ENCODE measurements at regions not wholly inside any gene's neighbourhood (a gene's known extent, or its start where the extent isn't known, plus 50 kb on each side); places are given as distances from the start of the nearest gene placed in this dataset.
"Not testable (repeated sequence)": the region's sequence is repeated elsewhere in the genome, so short reads cannot be mapped to it uniquely, and the experiment has no call there.

DNA sequence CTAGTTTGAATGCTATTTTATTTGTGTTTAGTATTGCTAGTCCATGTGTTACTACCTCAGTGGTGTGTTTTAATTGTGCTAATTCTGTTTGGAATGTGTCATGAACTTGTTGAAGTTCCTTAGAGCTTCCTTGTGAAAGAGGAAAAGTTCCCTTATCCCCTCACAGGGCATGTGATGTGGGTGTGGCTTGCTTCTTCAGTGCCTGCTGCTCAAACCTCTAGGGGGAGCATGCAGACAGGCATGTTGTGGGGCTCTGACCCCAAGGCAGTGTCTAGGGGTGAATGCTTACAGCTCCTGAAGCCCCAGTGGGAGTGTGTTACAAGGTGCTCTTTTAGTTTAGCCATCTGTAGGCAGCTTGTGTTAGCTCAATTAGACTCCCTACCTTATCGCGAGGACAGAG, 86.5 kb downstream of the MAGED4 start:
- no peak overlapping the region for H3K4me3 ChIP-seq (ENCODE audit: low read depth, low read length)
- peak; percentile 1 for DNase-seq (ENCODE audit: low read depth)
- peak; percentile 29 for TF ChIP-seq CTCF (IDR thresholded peaks at IDR 0.05; ENCODE audit: insufficient read depth, low read length)

GRCh38 chrX:52277666-52278065, 91.2 kb upstream of the XAGE2 start:
- no peak overlapping the region for H3K4me3 ChIP-seq (ENCODE audit: low read depth, low read length)
- TF ChIP-seq CTCF (IDR thresholded peaks at IDR 0.05; ENCODE audit: insufficient read depth, low read length) = no peak
- DNase-seq (ENCODE audit: low read depth) = no peak

DNA sequence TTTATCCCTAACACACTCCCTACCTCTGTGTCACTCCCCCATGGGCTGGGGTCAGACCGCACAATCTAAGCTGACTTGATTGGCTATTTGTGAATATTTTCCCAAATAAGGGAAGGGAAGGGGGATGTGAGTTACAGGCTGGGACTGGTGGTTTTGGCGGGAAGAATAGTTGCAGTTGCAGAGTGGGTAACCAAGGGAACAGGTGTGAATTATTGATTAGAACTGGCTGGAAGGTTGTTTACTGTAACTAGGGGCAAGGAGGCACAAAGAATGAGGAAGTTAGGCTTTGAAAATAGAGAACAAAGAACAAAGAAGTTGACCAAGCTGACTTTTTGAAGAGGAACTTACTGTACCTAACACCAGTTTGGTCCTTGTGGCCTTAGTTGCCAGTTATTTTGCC, 88.0 kb upstream of the XAGE2 start:
- no peak for TF ChIP-seq CTCF (IDR thresholded peaks at IDR 0.05; ENCODE audit: insufficient read depth, low read length)
- DNase-seq (ENCODE audit: low read depth) = no peak
- no peak overlapping the region for H3K4me3 ChIP-seq (ENCODE audit: low read depth, low read length)

GRCh38 chrX:52284865-52285264, 84.0 kb upstream of the XAGE2 start:
- TF ChIP-seq CTCF (IDR thresholded peaks at IDR 0.05; ENCODE audit: insufficient read depth, low read length) = no peak
- no peak overlapping the region for H3K4me3 ChIP-seq (ENCODE audit: low read depth, low read length)
- no peak for DNase-seq (ENCODE audit: low read depth)

GRCh38 chrX:52298968-52299367, 69.9 kb upstream of the XAGE2 start:
- H3K4me3 ChIP-seq (ENCODE audit: low read depth, low read length); DNase-seq (ENCODE audit: low read depth): not testable (repeated sequence)

DNA sequence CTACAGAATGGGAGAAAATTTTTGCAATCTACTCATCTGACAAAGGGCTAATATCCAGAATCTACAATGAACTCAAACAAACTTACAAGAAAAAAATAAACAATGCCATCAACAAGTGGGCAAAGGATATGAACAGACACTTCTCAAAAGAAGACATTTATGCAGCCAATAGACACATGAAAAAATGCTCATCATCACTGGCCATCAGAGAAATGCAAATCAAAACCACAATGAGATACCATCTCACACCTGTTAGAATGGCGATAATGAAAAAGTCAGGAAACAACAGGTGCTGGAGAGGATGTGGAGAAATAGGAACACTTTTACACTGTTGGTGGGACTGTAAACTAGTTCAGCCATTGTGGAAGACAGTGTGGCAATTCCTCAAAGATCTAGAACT, 60.3 kb upstream of the XAGE2 start:
- not testable (repeated sequence) for DNase-seq (ENCODE audit: low read depth)

More for the DNA sequence above, 60.3 kb upstream of the XAGE2 start:
- not testable (repeated sequence) for H3K4me3 ChIP-seq (ENCODE audit: low read depth, low read length)

All from fibroblast of the aortic adventitia (primary cell).